Trophoblast cell (in vitro differentiated cells and primary cell): ENCODE measurements at regions not wholly inside any gene's neighbourhood (a gene's known extent, or its start where the extent isn't known, plus 50 kb on each side); places are given as distances from the start of the nearest gene placed in this dataset.

Experiments
- DNase-seq, 2 donors: peaks; one replicate each; pipeline ENCODE4 v3.0.0-alpha.2; 2016
- H2AFZ ChIP-seq: 2 replicates; pipeline ENCODE4 v1.6.1; 2013; ENCODE audit warnings: low read length, moderate library complexity, mild to moderate bottlenecking; ENCODE audit not compliant: insufficient read depth, poor library complexity
- H2AK5ac ChIP-seq: 2 replicates; pipeline ENCODE4 v1.6.1; 2013; ENCODE audit warnings: mild to moderate bottlenecking, low read length
- H2BK120ac ChIP-seq: 2 replicates; pipeline ENCODE4 v1.6.1; 2013; ENCODE audit warnings: low read length, mild to moderate bottlenecking, moderate library complexity; ENCODE audit not compliant: insufficient read depth, poor library complexity
- H2BK12ac ChIP-seq: 2 replicates; pipeline ENCODE4 v1.6.1; 2013; ENCODE audit warnings: mild to moderate bottlenecking, low read length, moderate library complexity
- H2BK5ac ChIP-seq: 2 replicates; pipeline ENCODE4 v1.6.1; 2013; ENCODE audit warnings: low read length, low read depth, moderate library complexity, mild to moderate bottlenecking; ENCODE audit not compliant: poor library complexity
- H3K14ac ChIP-seq: 2 replicates; pipeline ENCODE4 v1.6.1; 2013; ENCODE audit warnings: mild to moderate bottlenecking, low read length
- H3K18ac ChIP-seq: 2 replicates; pipeline ENCODE4 v1.6.1; 2013; ENCODE audit warnings: mild to moderate bottlenecking, low read length
- H3K23ac ChIP-seq: 2 replicates; pipeline ENCODE4 v1.6.1; 2013; ENCODE audit warnings: low read length
- H3K27ac ChIP-seq: 2 replicates; pipeline ENCODE4 v1.5.1; 2013; ENCODE audit warnings: low read depth, mild to moderate bottlenecking, inconsistent platforms, low read length, moderate library complexity
- H3K27me3 ChIP-seq: 2 replicates; pipeline ENCODE4 v1.6.1; 2013; ENCODE audit warnings: inconsistent platforms, mild to moderate bottlenecking, low read length, moderate library complexity; ENCODE audit not compliant: insufficient read depth
- H3K36me3 ChIP-seq, 2 experiments: 1 replicate in 1 of 2; 2 replicates in 1 of 2; pipeline ENCODE4 v1.6.1; 2013; ENCODE audit warnings: low read length in 2 of 2, mild to moderate bottlenecking in 2 of 2, moderate library complexity in 1 of 2; ENCODE audit not compliant: insufficient read depth in 2 of 2, control insufficient read depth in 1 of 2
- H3K4ac ChIP-seq: 2 replicates; pipeline ENCODE4 v1.6.1; 2013; ENCODE audit warnings: low read depth, mild to moderate bottlenecking, low read length, moderate library complexity
- H3K4me1 ChIP-seq, 2 experiments: 1 replicate in 1 of 2; 2 replicates in 1 of 2; pipeline ENCODE4 v1.6.1; 2013; ENCODE audit warnings: low read length in 2 of 2, mild to moderate bottlenecking in 2 of 2, moderate library complexity in 1 of 2; ENCODE audit not compliant: insufficient read depth in 2 of 2, control insufficient read depth in 1 of 2
- H3K4me2 ChIP-seq: 2 replicates; pipeline ENCODE4 v1.6.1; 2013; ENCODE audit warnings: inconsistent platforms, mild to moderate bottlenecking, low read length, moderate library complexity
- H3K4me3 ChIP-seq: 2 replicates; pipeline ENCODE4 v1.5.1; 2013; ENCODE audit warnings: mild to moderate bottlenecking, low read depth, low read length, inconsistent platforms
- H3K79me1 ChIP-seq: one replicate; pipeline ENCODE4 v1.6.1; 2013; ENCODE audit warnings: low read length
- H3K79me2 ChIP-seq: 2 replicates; pipeline ENCODE4 v1.6.1; 2013; ENCODE audit warnings: low read length, mild to moderate bottlenecking; ENCODE audit not compliant: control insufficient read depth, insufficient read depth, poor library complexity
- H3K9ac ChIP-seq: 2 replicates; pipeline ENCODE4 v1.6.1; 2013; ENCODE audit warnings: mild to moderate bottlenecking, low read length
- H3K9me3 ChIP-seq: 2 replicates; pipeline ENCODE4 v1.6.1; 2013; ENCODE audit warnings: low read depth, mild to moderate bottlenecking, control low read depth, inconsistent platforms, low read length; ENCODE audit not compliant: insufficient read depth
- H4K12ac ChIP-seq: 2 replicates; pipeline ENCODE4 v1.6.1; 2013; ENCODE audit warnings: low read depth, mild to moderate bottlenecking, low read length, moderate library complexity
- H4K8ac ChIP-seq: 2 replicates; pipeline ENCODE4 v1.6.1; 2013; ENCODE audit warnings: low read depth, mild to moderate bottlenecking, low read length, moderate library complexity
- H4K91ac ChIP-seq: one replicate; pipeline ENCODE4 v1.6.1; 2013; ENCODE audit warnings: low read depth, mild to moderate bottlenecking, low read length, moderate library complexity
- WGBS: extraction: QIAGEN DNeasy Blood & Tissue Kit; methylation state at CpG from one replicate; pipeline ENCODE4 v1.1.7; 2013; ENCODE audit warnings: missing lambda C conversion rate; ENCODE audit not compliant: insufficient read length, insufficient coverage; ENCODE audit errors: extremely low coverage; 5-methylcytosine and 5-hydroxymethylcytosine counted together

DNA sequence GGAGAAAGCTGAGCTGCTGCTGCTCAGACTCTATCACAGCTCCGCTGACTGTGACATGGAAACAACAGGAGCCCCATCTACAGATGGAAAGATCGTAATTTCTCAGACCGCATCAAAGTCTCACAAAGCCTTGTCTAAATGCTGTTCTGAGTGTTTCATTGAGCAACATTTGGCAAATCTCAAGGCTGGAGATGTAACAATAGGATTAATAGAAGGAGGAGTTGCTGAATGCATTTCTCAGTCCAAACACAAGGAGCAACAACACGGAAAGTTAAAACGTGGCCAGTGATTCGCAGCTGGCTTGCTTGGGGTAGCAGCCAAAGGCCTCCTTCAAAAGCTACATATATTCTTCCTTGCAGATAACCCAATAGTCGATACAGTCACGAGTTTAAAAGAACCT lies 55.7 kb downstream of the MRPL57 start:
- no peaks in the 10 kb centered on the region for H3K9me3 ChIP-seq
- H3K4me2 ChIP-seq, result no peak overlapping the region
- no peak overlapping the region for H4K8ac ChIP-seq
- H3K18ac ChIP-seq, result no peak overlapping the region
- H3K36me3 ChIP-seq, result no peaks in the 10 kb centered on the region
- no CpG with 5 or more reads among the region's 8 CpGs for WGBS
- H4K12ac ChIP-seq, result no peak overlapping the region
- no peak overlapping the region for H2AFZ ChIP-seq
- no peak overlapping the region for H2BK5ac ChIP-seq
- no peak overlapping the region for H3K14ac ChIP-seq
- H2BK12ac ChIP-seq, result no peak overlapping the region
- no peak overlapping the region for H4K91ac ChIP-seq
- no peaks in the 10 kb centered on the region for H3K27me3 ChIP-seq
- H3K27ac ChIP-seq, result no peak overlapping the region
- H3K23ac ChIP-seq, result no peak overlapping the region
- no peaks in the 10 kb centered on the region for H3K79me2 ChIP-seq
- peaks cover 0 to 8% of the 10 kb centered on the region in 2 experiments for H3K4me1 ChIP-seq
- no peaks in the 10 kb centered on the region for H3K79me1 ChIP-seq
- no peak overlapping the region for H3K4ac ChIP-seq
- no peak overlapping the region for H3K4me3 ChIP-seq
- H2AK5ac ChIP-seq, result no peak overlapping the region
- peak in 1 of 2 donors; percentile 14 for DNase-seq
- H3K9ac ChIP-seq, result no peak overlapping the region
- H2BK120ac ChIP-seq, result no peak overlapping the region

DNA sequence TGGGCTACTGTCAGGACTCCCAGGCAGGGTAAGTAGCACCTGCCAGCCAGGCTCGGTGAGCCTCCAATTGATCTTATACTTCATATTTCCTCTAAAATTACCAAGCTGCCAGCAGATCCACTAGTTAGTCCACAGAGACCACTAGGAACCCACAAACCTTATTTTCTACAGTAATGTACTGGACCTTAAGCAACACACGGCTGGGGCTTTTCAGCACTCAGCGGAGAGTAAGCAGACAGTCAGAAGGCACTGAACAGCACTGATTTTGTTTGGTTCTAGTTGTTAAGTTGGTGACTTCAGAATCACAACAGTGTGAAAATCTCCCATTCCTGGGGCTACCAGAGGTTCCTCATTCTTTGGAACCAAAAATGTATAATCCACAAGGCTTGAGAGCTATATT lies 56.1 kb downstream of the MRPL57 start:
- H3K18ac ChIP-seq, result no peak overlapping the region
- H3K4me1 ChIP-seq, result peaks cover 0 to 8% of the 10 kb centered on the region in 2 experiments
- H3K23ac ChIP-seq, result no peak overlapping the region
- DNase-seq, result no peak
- H2BK120ac ChIP-seq, result no peak overlapping the region
- H3K9me3 ChIP-seq, result peaks cover under 1% of the 10 kb centered on the region
- no peak overlapping the region for H4K12ac ChIP-seq
- H3K4ac ChIP-seq, result no peak overlapping the region
- no peak overlapping the region for H2AK5ac ChIP-seq
- no peaks in the 10 kb centered on the region for H3K36me3 ChIP-seq
- no peak overlapping the region for H3K4me2 ChIP-seq
- H3K9ac ChIP-seq, result no peak overlapping the region
- WGBS, result no CpG with 5 or more reads among the region's 3 CpGs
- H3K27ac ChIP-seq, result no peak overlapping the region
- H2BK12ac ChIP-seq, result no peak overlapping the region
- no peaks in the 10 kb centered on the region for H3K27me3 ChIP-seq
- no peak overlapping the region for H3K4me3 ChIP-seq
- H4K8ac ChIP-seq, result no peak overlapping the region
- no peaks in the 10 kb centered on the region for H3K79me2 ChIP-seq
- H3K79me1 ChIP-seq, result no peaks in the 10 kb centered on the region
- no peak overlapping the region for H4K91ac ChIP-seq
- no peak overlapping the region for H2BK5ac ChIP-seq
- H2AFZ ChIP-seq, result no peak overlapping the region
- H3K14ac ChIP-seq, result no peak overlapping the region

- H4K91ac ChIP-seq, result no peak overlapping the region
- H3K27me3 ChIP-seq, result no peaks in the 10 kb centered on the region
- no peaks in the 10 kb centered on the region for H3K79me2 ChIP-seq
- no peak overlapping the region for H4K8ac ChIP-seq
- no peak overlapping the region for H2AK5ac ChIP-seq
- DNase-seq, result no peak
- no peak overlapping the region for H3K18ac ChIP-seq
- H3K23ac ChIP-seq, result no peak overlapping the region
- no peak overlapping the region for H2BK5ac ChIP-seq
- H3K9ac ChIP-seq, result no peak overlapping the region
- H3K36me3 ChIP-seq, result no peaks in the 10 kb centered on the region
- H3K4me1 ChIP-seq, result peaks cover 0 to 8% of the 10 kb centered on the region in 2 experiments
- no peak overlapping the region for H3K4me2 ChIP-seq
- no peak overlapping the region for H4K12ac ChIP-seq
- no peaks in the 10 kb centered on the region for H3K79me1 ChIP-seq
- H3K9me3 ChIP-seq, result peaks cover 3% of the 10 kb centered on the region
- H3K14ac ChIP-seq, result no peak overlapping the region
- no CpG with 5 or more reads among the region's 3 CpGs for WGBS
- H2BK120ac ChIP-seq, result no peak overlapping the region
- H2AFZ ChIP-seq, result no peak overlapping the region
- no peak overlapping the region for H3K4ac ChIP-seq
- H3K27ac ChIP-seq, result no peak overlapping the region
- no peak overlapping the region for H2BK12ac ChIP-seq
- no peak overlapping the region for H3K4me3 ChIP-seq
Measured at GRCh38 chr13:21233086-21233485, 56.6 kb downstream of the MRPL57 start.

DNA sequence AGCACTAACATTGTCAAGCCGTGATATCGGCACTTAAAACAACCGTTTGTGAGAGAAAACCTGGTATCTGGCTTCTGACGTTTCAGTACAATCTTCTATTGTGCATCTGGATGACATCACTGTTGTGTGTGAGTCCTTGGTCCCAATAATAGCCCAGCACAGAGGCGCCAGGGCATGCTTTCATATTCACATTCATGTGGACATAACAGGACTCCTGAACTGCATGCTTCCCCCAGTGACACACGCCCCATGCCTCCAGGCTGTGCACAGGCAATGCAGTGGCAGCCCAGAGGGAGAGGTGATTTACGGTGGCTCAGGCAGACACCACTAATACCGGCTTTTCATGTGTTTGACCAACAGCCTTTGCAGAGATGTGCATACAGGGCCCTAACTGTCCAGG lies 58.1 kb downstream of the MRPL57 start:
- Histone ChIP-seq H3K4me2 (no peak overlapping the region), H3K79me1 (no peaks in the 10 kb centered on the region), H3K18ac (no peak overlapping the region), H4K8ac (no peak overlapping the region), H4K91ac (no peak overlapping the region), H3K27me3 (no peaks in the 10 kb centered on the region), H3K36me3 (no peaks in the 10 kb centered on the region), H4K12ac (no peak overlapping the region), H2BK120ac (no peak overlapping the region), H3K4me1 (peaks cover 0 to 8% of the 10 kb centered on the region in 2 experiments), H3K4me3 (no peak overlapping the region), H2BK5ac (no peak overlapping the region), H2BK12ac (no peak overlapping the region), H3K14ac (no peak overlapping the region), H3K27ac (no peak overlapping the region), H2AK5ac (no peak overlapping the region), H3K79me2 (no peaks in the 10 kb centered on the region), H3K9ac (no peak overlapping the region), H3K4ac (no peak overlapping the region), H3K9me3 (peaks cover 3% of the 10 kb centered on the region), H2AFZ (no peak overlapping the region), H3K23ac (no peak overlapping the region)
- no CpG with 5 or more reads among the region's 8 CpGs for WGBS
- DNase-seq, result peak; percentile 95 to 96
